MM.1S (cell line): ENCODE measurements at regions not wholly inside any gene's neighbourhood (a gene's known extent, or its start where the extent isn't known, plus 50 kb on each side); places are given as distances from the start of the nearest gene placed in this dataset.

Experiments used
- DNase-seq: peaks from one replicate; pipeline ENCODE4 v3.0.0-alpha.2; 2015
- H2AFZ ChIP-seq: fragments of 300-600 bp; sonication (generic); 2 replicates; pipeline ENCODE4 v1.6.0; 2016; ENCODE audit warnings: antibody characterized with exemption, low read length
- H3F3A ChIP-seq: fragments of 300-600 bp; sonication (generic); 2 replicates; pipeline ENCODE4 v1.6.1; 2016; ENCODE audit warnings: mild to moderate bottlenecking, antibody characterized with exemption, low read length, moderate library complexity, mixed read lengths; ENCODE audit not compliant: insufficient read depth
- H3K27ac ChIP-seq: fragments of 300-600 bp; sonication (generic); 2 replicates; pipeline ENCODE4 v1.5.1; 2016; ENCODE audit warnings: mild to moderate bottlenecking, low read length
- H3K27me3 ChIP-seq: fragments of 300-600 bp; sonication (generic); replicated peaks from 2 replicates; pipeline ENCODE4 v1.6.0; 2016; ENCODE audit warnings: low read length; ENCODE audit not compliant: insufficient read depth
- H3K36me3 ChIP-seq: fragments of 300-600 bp; sonication (generic); replicated peaks from 2 replicates; pipeline ENCODE4 v1.6.1; 2016; ENCODE audit warnings: mild to moderate bottlenecking, low read length, mixed read lengths; ENCODE audit not compliant: insufficient read depth
- H3K4me1 ChIP-seq: fragments of 300-600 bp; sonication (generic); 2 replicates; pipeline ENCODE4 v1.6.1; 2016; ENCODE audit warnings: low read length, mixed read lengths
- H3K4me2 ChIP-seq: fragments of 300-600 bp; sonication (generic); 2 replicates; pipeline ENCODE4 v1.6.0; 2016; ENCODE audit warnings: low read depth, low read length
- H3K4me3 ChIP-seq: fragments of 300-600 bp; sonication (generic); 2 replicates; pipeline ENCODE4 v1.5.1; 2016; ENCODE audit warnings: low read length, mixed read lengths
- H3K79me2 ChIP-seq: fragments of 300-600 bp; sonication (generic); 2 replicates; pipeline ENCODE4 v1.6.1; 2016; ENCODE audit warnings: mixed run types, low read length, mixed read lengths
- H3K9ac ChIP-seq: fragments of 300-600 bp; sonication (generic); 2 replicates; pipeline ENCODE4 v1.6.1; 2016; ENCODE audit warnings: low read length, mixed read lengths
- H3K9me2 ChIP-seq: fragments of 300-600 bp; sonication (generic); replicated peaks from 2 replicates; pipeline ENCODE4 v1.6.1; 2016; ENCODE audit warnings: mild to moderate bottlenecking, low read length, mixed read lengths; ENCODE audit not compliant: insufficient read depth
- H3K9me3 ChIP-seq: fragments of 300-600 bp; sonication (generic); replicated peaks from 2 replicates; pipeline ENCODE4 v1.6.1; 2016; ENCODE audit warnings: mild to moderate bottlenecking, low read length, mixed read lengths; ENCODE audit not compliant: insufficient read depth
- H4K20me1 ChIP-seq: fragments of 300-600 bp; sonication (generic); 2 replicates; pipeline ENCODE4 v1.6.1; 2016; ENCODE audit warnings: mild to moderate bottlenecking, low read length, moderate library complexity, mixed read lengths; ENCODE audit not compliant: insufficient read depth
- CTCF ChIP-seq: fragments of 300-600 bp; sonication (generic); IDR thresholded peaks from 2 replicates; pipeline ENCODE4 v1.5.1; 2016; ENCODE audit warnings: antibody characterized with exemption, low read length, mixed read lengths
- EZH2 ChIP-seq: fragments of 300-600 bp; sonication (generic); optimal IDR thresholded peaks from 2 replicates; pipeline ENCODE3; 2017; ENCODE audit warnings: low read depth, mild to moderate bottlenecking, antibody characterized with exemption, low read length, mixed read lengths
- EZH2phosphoT487 ChIP-seq: fragments of 300-600 bp; sonication (generic); IDR thresholded peaks from 2 replicates; pipeline ENCODE4 v1.6.1; 2018; ENCODE audit warnings: antibody characterized with exemption, low read length

- DNase-seq = no peak
- H3K9me3 ChIP-seq = no peaks in the 10 kb centered on the region
- no peak overlapping the region for H3K4me2 ChIP-seq
- H3K9ac ChIP-seq = no peak overlapping the region
- H3K27ac ChIP-seq = no peak overlapping the region
- H4K20me1 ChIP-seq = no peaks in the 10 kb centered on the region
- H3K79me2 ChIP-seq = no peaks in the 10 kb centered on the region
- no peaks in the 10 kb centered on the region for H3K36me3 ChIP-seq
- H2AFZ ChIP-seq = no peak overlapping the region
- no peaks in the 10 kb centered on the region for H3K27me3 ChIP-seq
- H3K9me2 ChIP-seq = no peaks in the 10 kb centered on the region
- no peak for TF ChIP-seq CTCF
- no peak for TF ChIP-seq EZH2phosphoT487
- no peak for TF ChIP-seq EZH2
- H3F3A ChIP-seq = no peaks in the 10 kb centered on the region
- no peak overlapping the region for H3K4me3 ChIP-seq
- H3K4me1 ChIP-seq = no peaks in the 10 kb centered on the region
These were observed 107.7 kb upstream of the KLF6 start for GRCh38 chr10:3892440-3893425.

GRCh38 chr10:3891396-3891795 lies 106.4 kb upstream of the KLF6 start:
- H3K4me1 ChIP-seq = no peaks in the 10 kb centered on the region
- H3K36me3 ChIP-seq = no peaks in the 10 kb centered on the region
- no peaks in the 10 kb centered on the region for H4K20me1 ChIP-seq
- no peak overlapping the region for H3K4me2 ChIP-seq
- no peak for TF ChIP-seq EZH2phosphoT487
- no peak for TF ChIP-seq EZH2
- TF ChIP-seq CTCF = no peak
- no peaks in the 10 kb centered on the region for H3F3A ChIP-seq
- H3K27ac ChIP-seq = no peak overlapping the region
- no peaks in the 10 kb centered on the region for H3K27me3 ChIP-seq
- no peak overlapping the region for H3K9ac ChIP-seq
- DNase-seq = no peak
- no peak overlapping the region for H2AFZ ChIP-seq
- H3K9me2 ChIP-seq = no peaks in the 10 kb centered on the region
- no peaks in the 10 kb centered on the region for H3K9me3 ChIP-seq
- no peaks in the 10 kb centered on the region for H3K79me2 ChIP-seq
- no peak overlapping the region for H3K4me3 ChIP-seq

- no peaks in the 10 kb centered on the region for H3K36me3 ChIP-seq
- H3K27ac ChIP-seq = no peak overlapping the region
- H3K9ac ChIP-seq = no peak overlapping the region
- H3K79me2 ChIP-seq = no peaks in the 10 kb centered on the region
- no peak for DNase-seq
- no peaks in the 10 kb centered on the region for H3F3A ChIP-seq
- TF ChIP-seq EZH2 = no peak
- TF ChIP-seq EZH2phosphoT487 = no peak
- TF ChIP-seq CTCF = no peak
- no peaks in the 10 kb centered on the region for H3K9me3 ChIP-seq
- no peaks in the 10 kb centered on the region for H3K9me2 ChIP-seq
- no peak overlapping the region for H3K4me2 ChIP-seq
- H3K4me1 ChIP-seq = no peaks in the 10 kb centered on the region
- no peaks in the 10 kb centered on the region for H3K27me3 ChIP-seq
- H3K4me3 ChIP-seq = no peak overlapping the region
- H2AFZ ChIP-seq = no peak overlapping the region
- no peaks in the 10 kb centered on the region for H4K20me1 ChIP-seq
These were observed 105.8 kb upstream of the KLF6 start for GRCh38 chr10:3890602-3891352.
